HEK293T (cell line): ENCODE measurements at regions not wholly inside any gene's neighbourhood (a gene's known extent, or its start where the extent isn't known, plus 50 kb on each side); places are given as distances from the start of the nearest gene placed in this dataset.

Experiments used
- FOXM1 ChIP-seq: fragments of 450-650 bp; IDR thresholded peaks from 2 replicates; pipeline ENCODE4 v1.6.1; 2017; ENCODE audit warnings: mild to moderate bottlenecking, borderline replicate concordance
- HDGF ChIP-seq: fragments of 450-650 bp; IDR thresholded peaks from 2 replicates; pipeline ENCODE4 v1.6.1; 2017; ENCODE audit warnings: antibody characterized with exemption, borderline replicate concordance
- SP1 ChIP-seq: fragments of 450-650 bp; IDR thresholded peaks from 2 replicates; pipeline ENCODE4 v1.6.1; 2017

- TF ChIP-seq HDGF (no peak), FOXM1 (no peak), SP1 (no peak)
Measured at GRCh38 chr2:150595803-150596470, 108.5 kb upstream of the RND3 start.
